A673 (cell line): ENCODE measurements at regions not wholly inside any gene's neighbourhood (a gene's known extent, or its start where the extent isn't known, plus 50 kb on each side); places are given as distances from the start of the nearest gene placed in this dataset.

Experiments used
- EZH2 ChIP-seq: fragments of 200-600 bp; sonication (generic); IDR thresholded peaks from 2 replicates; pipeline ENCODE4 v1.6.1; 2017; ENCODE audit warnings: borderline replicate concordance, low read depth, mild to moderate bottlenecking, mixed read lengths, antibody characterized with exemption, low read length; ENCODE audit not compliant: poor library complexity, severe bottlenecking
- TF ChIP-seq, protein P1 (sequence below): fragments of 300-800, 200-600 bp; sonication (generic); conservative IDR thresholded peaks from 2 replicates; pipeline ENCODE4 v1.5.1; 2017; ENCODE audit warnings: low read depth, mild to moderate bottlenecking, antibody characterized with exemption, low read length, moderate library complexity, mixed read lengths

DNA sequence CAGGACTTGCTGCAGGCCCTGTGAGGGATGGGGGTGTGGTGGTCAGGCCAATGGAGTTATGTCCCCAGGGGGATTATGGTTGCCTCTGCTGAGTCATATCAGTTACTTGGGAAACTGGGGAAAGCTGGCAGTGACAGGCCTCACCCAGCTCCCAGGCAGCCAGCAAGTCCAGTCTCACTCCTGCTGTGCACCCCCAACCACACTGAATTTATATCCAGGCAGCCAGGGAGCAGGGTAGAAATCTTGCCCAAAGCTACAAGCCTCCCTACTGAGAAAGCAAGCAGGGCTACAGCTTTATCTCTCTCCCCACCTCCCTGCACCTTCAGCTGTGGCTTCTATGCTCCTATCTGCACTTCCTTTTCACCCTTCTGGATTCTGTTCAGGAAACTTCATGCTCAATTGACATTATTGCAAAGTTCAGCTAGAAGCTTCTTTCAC, 2076.0 kb upstream of the CDH9 start:
- TF ChIP-seq, protein P1, sequence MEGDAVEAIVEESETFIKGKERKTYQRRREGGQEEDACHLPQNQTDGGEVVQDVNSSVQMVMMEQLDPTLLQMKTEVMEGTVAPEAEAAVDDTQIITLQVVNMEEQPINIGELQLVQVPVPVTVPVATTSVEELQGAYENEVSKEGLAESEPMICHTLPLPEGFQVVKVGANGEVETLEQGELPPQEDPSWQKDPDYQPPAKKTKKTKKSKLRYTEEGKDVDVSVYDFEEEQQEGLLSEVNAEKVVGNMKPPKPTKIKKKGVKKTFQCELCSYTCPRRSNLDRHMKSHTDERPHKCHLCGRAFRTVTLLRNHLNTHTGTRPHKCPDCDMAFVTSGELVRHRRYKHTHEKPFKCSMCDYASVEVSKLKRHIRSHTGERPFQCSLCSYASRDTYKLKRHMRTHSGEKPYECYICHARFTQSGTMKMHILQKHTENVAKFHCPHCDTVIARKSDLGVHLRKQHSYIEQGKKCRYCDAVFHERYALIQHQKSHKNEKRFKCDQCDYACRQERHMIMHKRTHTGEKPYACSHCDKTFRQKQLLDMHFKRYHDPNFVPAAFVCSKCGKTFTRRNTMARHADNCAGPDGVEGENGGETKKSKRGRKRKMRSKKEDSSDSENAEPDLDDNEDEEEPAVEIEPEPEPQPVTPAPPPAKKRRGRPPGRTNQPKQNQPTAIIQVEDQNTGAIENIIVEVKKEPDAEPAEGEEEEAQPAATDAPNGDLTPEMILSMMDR: no peak
- no peak for TF ChIP-seq EZH2
